ENCODE measurements at regions not wholly inside any gene's neighbourhood (a gene's known extent, or its start where the extent isn't known, plus 50 kb on each side); places are given as distances from the start of the nearest gene placed in this dataset.
A peak's percentile ranks its signal among the peaks of the same experiment; 100 is the strongest.

GRCh38 chr3:159823780-159824179, 164.9 kb upstream of the IL12A start:
- no peak overlapping the region for H3K4me3 ChIP-seq (replicated peaks in 1 of 2; ENCODE audit: low read depth in 1 of 2, low read length in 2 of 2)
- H3K27ac ChIP-seq (ENCODE audit: low read depth, low read length) = no peak overlapping the region
- H3K79me2 ChIP-seq (ENCODE audit: insufficient read depth, low read length) = no peaks in the 10 kb centered on the region
- ChIA-PET RAD21 (ENCODE audit: low non-redundant PET in 1 of 2, low total read pairs in 2 of 2, uncharacterized antibody in 2 of 2, unreplicated experiment in 2 of 2) (no interaction called here), POLR2A (no interaction called here), CTCF (no interaction called here)
- TF ChIP-seq EZH2 (IDR thresholded peaks at IDR 0.05) (no peak), POLR2A (IDR thresholded peaks at IDR 0.05; ENCODE audit: borderline replicate concordance, extremely low read depth, insufficient read depth, insufficient read length) (no peak), EZH2phosphoT487 (IDR thresholded peaks at IDR 0.05; ENCODE audit: borderline replicate concordance) (no peak), CEBPB (IDR thresholded peaks at IDR 0.05; ENCODE audit: low read depth) (no peak), SP1 (IDR thresholded peaks at IDR 0.05; ENCODE audit: low read depth) (no peak), YY1 (IDR thresholded peaks at IDR 0.05; ENCODE audit: extremely low read depth, insufficient replicate concordance, low read depth, low read length) (no peak), ZNF274 (IDR thresholded peaks at IDR 0.05; ENCODE audit: low read depth, low read length) (no peak), RAD21 (IDR thresholded peaks at IDR 0.05; ENCODE audit: low read depth) (no peak), SRF (IDR thresholded peaks at IDR 0.05; ENCODE audit: low read depth) (no peak), EGR1 (IDR thresholded peaks at IDR 0.05; ENCODE audit: low read depth) (no peak)
- TF ChIP-seq, protein P1, sequence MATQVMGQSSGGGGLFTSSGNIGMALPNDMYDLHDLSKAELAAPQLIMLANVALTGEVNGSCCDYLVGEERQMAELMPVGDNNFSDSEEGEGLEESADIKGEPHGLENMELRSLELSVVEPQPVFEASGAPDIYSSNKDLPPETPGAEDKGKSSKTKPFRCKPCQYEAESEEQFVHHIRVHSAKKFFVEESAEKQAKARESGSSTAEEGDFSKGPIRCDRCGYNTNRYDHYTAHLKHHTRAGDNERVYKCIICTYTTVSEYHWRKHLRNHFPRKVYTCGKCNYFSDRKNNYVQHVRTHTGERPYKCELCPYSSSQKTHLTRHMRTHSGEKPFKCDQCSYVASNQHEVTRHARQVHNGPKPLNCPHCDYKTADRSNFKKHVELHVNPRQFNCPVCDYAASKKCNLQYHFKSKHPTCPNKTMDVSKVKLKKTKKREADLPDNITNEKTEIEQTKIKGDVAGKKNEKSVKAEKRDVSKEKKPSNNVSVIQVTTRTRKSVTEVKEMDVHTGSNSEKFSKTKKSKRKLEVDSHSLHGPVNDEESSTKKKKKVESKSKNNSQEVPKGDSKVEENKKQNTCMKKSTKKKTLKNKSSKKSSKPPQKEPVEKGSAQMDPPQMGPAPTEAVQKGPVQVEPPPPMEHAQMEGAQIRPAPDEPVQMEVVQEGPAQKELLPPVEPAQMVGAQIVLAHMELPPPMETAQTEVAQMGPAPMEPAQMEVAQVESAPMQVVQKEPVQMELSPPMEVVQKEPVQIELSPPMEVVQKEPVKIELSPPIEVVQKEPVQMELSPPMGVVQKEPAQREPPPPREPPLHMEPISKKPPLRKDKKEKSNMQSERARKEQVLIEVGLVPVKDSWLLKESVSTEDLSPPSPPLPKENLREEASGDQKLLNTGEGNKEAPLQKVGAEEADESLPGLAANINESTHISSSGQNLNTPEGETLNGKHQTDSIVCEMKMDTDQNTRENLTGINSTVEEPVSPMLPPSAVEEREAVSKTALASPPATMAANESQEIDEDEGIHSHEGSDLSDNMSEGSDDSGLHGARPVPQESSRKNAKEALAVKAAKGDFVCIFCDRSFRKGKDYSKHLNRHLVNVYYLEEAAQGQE (IDR thresholded peaks at IDR 0.05; ENCODE audit: low read depth) = no peak
- intact Hi-C loops (cut with micrococcal nuclease) = no loop called here
- no peaks in the 10 kb centered on the region for H4K20me1 ChIP-seq (ENCODE audit: insufficient read depth)
- H3K9ac ChIP-seq (ENCODE audit: low read length) = no peak overlapping the region
- ATAC-seq = no peak
- DNase-seq (ENCODE audit: low read depth, low spot score) = no peak
- BruUV-seq (replicated peaks) = no TSS peak
- no peak overlapping the region for H2AFZ ChIP-seq (ENCODE audit: low read depth, low read length, poor library complexity, severe bottlenecking)
- H3K4me1 ChIP-seq (ENCODE audit: control insufficient read depth in 1 of 2, insufficient read depth in 2 of 2, low read length in 2 of 2) = peaks cover 16 to 30% of the 10 kb centered on the region in 2 experiments
- H3K4me2 ChIP-seq (ENCODE audit: low read length) = peak overlapping the region; percentile 39
- no peaks in the 10 kb centered on the region for H3K9me3 ChIP-seq (ENCODE audit: control insufficient read depth in 1 of 2, insufficient read depth in 1 of 2, low read depth in 1 of 2, low read length in 2 of 2)
- H3K27me3 ChIP-seq (ENCODE audit: insufficient read depth, low read length) = no peaks in the 10 kb centered on the region
- H3K9me2 ChIP-seq (ENCODE audit: insufficient read depth) = no peaks in the 10 kb centered on the region
- H3K36me3 ChIP-seq (ENCODE audit: control insufficient read depth in 1 of 2, insufficient read depth in 2 of 2, low read length in 2 of 2) = no peaks in the 10 kb centered on the region

Data from HCT116 (cell line).